NCI-H82 treated with DMSO at 0.1 percent for 48 hours (cell line): ENCODE measurements at regions not wholly inside any gene's neighbourhood (a gene's known extent, or its start where the extent isn't known, plus 50 kb on each side); places are given as distances from the start of the nearest gene placed in this dataset.
"Not testable (repeated sequence)": the region's sequence is repeated elsewhere in the genome, so short reads cannot be mapped to it uniquely, and the experiment has no call there.

ENCODE experiments used
- DNase-seq: peaks from one replicate; lab custom pipeline; 2025; ENCODE audit not compliant: unreplicated experiment; lab: John Stamatoyannopoulos, UW

- no peak for DNase-seq
Observed at GRCh38 chr7:13072014-13072413, 384.6 kb downstream of the ARL4A start.

- DNase-seq: no peak
Observed at GRCh38 chr7:13077466-13077865, 390.0 kb downstream of the ARL4A start.

DNA sequence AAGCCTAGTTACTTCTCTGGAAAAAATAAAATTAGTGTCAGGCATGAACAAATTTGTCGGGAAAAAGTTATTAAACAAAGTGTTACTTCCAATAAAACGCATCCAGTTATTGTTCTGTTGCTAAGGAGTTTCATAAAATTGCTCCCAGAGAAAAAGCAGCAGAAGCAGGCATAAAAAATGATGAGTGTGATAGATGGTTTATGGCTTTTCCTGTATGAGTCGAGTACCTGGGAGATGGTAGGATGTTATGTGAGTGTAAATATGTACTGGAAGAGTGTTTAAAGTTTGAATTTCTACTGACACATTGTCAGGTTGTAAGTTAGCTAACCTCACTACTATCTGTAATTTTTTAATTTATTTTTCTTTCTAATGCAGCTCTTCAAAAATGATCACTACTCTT, 390.7 kb downstream of the ARL4A start:
- no peak for DNase-seq

DNA sequence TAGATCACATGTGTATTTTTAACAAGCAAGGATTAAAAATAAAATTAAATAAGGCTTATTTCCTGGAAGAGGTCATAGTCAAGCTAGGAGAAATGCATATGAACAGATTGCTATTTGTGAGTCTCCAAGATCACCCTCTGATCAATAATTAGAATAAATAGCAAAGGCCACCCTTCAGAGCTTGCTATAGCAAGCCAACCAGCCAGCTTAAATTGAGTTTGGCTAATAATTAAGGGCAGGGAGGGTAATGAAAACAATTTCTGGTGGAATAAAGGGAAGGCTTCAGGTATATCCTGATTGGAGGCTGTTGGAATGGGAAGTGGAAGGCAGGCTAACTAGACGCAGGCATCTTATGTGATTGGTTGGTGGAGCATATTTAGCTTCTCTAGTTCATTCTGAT, 403.5 kb downstream of the ARL4A start:
- DNase-seq: no peak

GRCh38 chr7:13091974-13092707, 404.7 kb downstream of the ARL4A start:
- no peak for DNase-seq

- DNase-seq: no peak
Observed at GRCh38 chr7:13092708-13093005, 405.2 kb downstream of the ARL4A start.

DNA sequence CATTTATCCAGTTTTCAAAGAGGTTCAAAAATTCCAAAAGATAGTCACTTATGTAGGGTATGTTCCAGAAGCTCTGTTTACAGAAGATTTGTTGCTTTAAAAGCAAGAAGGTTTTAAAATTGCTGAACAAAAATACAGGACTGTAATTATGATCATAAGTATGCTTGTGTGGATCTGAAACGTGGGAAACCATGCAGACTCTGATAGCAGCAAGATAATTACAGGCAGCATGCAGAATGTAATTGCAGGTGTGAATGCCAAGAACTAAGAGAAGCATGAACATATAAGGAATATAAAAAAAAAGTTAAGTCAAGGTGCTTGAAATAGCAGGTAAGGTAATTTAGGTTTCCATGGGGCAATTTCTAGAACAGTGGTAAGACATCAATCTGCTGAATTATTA, 405.7 kb downstream of the ARL4A start:
- DNase-seq: no peak

GRCh38 chr7:13097499-13097898, 410.1 kb downstream of the ARL4A start:
- no peak for DNase-seq

DNA sequence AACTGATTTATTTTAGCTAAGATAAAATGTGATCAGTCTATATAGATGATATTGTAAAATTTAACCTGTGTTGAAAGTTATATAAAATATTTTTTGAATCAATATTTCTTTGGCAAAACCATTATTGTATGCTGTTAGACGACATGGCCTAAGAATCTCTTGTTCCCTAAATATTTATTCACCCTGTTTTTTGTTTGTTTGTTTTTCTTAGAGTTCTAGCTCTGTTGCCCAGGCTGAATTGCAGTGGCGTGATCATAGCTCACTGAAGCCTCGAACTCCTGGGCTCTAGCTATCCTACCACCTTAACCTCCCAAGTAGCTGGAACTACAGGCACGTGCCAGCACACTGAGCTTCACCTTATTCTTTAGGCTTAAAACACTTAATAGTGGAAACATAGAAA, 410.7 kb downstream of the ARL4A start:
- no peak for DNase-seq

DNA sequence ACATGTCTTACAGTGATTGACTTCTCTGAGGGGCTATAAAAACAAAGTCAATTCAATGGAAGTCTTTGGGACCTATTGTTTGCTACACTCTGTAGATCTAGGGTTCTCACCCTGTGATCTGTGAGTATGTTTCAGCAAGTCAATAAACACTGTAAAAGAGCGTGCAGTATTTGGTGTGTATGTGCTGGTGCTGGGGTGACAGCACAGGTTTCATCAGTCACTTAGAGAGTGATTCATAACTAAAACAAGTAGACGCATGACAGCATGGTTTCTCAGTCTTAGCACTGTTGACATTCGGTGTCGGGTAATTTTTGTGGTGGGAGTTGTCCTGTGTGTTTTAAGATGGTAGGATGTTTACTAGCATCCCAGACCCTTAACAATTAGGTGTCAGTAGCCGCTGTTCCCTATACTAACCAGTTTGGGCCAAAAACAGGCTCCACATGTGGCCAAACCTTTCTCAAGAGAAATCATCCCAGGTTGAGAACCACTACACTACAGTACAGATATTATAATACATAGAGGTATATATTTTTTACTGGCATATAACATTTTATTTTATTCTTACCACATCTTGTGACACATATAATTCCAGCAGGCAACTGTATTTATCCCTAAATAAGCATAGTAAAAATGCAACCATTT, 411.8 kb downstream of the ARL4A start:
- DNase-seq: no peak

DNA sequence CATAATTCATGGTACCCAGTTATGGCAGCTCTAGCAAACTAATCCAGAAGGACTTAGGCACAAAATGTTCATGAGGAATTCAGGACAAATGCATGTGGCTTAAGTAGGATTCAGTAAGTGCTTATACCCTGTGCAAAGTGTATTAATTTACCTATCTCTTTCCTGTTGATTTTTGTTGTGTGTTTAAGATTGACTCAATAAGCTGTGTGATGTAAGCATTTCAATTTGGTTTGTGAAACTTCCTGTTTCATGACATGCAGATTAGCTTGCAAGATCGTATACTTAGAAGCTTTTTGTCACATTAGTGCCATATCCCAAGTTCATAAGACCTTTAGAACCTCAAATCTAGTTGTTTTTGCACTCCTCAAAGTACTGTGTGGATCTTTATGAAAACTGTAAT, 416.7 kb downstream of the ARL4A start:
- no peak for DNase-seq

- no peak for DNase-seq
Observed at GRCh38 chr7:13105209-13105608, 417.8 kb downstream of the ARL4A start.

DNA sequence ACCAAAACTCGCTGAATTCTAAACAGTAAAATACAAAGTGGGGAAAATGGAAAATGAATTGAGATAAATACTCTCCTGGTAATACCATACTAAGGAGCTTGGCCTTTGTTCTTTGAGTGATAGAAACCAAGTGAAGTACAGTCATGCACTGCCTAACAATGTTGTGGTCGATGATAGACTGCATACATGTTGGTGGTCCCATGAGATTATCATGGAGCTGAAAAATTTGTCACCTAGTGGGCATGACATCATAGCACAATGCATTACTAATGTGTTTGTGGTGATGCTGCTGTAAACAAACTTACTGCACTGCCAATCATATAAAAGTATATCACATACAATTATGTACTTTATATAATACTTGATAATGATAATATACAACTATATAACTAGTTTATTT, 419.1 kb downstream of the ARL4A start:
- DNase-seq: no peak

GRCh38 chr7:13107291-13107690, 419.9 kb downstream of the ARL4A start:
- DNase-seq: no peak

GRCh38 chr7:13108061-13108460, 420.6 kb downstream of the ARL4A start:
- DNase-seq: no peak

DNA sequence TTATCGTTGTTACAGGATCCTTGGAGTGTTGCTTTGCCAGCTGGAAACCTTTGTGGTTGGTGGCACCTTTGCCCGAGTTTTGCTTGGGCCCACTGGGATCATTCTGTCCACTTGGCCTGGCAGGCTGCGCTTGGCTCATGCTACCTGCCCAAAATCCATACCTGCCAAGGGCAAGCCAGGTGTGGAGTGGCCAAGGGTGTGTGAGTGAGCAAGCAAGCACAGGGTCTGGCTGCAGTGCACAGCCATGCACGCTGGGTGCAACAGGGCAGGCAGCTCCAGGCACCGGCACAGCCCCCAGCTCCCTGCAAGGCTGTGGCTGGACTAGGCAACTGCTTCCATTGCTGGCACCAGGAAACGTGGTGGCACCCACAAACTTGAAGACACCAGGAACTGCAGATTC, 421.8 kb downstream of the ARL4A start:
- no peak for DNase-seq

DNA sequence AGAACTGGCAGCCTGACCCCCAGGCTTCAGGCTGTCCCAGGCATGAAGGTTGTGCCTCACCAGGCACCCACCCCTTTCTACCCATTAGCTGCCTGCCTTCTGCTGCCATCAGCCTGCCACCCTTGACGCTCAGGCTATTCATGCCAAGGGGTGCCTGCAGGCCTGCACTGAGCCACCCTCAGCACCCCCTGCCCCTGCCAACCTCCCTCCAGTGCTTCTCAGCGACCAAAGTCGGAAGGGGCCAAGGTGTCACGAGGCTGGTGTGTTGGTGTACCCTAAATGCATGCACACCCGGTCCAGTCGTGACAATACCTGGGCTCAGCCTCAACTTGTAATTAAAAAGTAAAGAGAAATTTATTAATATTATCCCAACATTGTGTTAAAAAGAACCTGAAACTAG, 422.7 kb downstream of the ARL4A start:
- no peak for DNase-seq

- DNase-seq: no peak
Observed at GRCh38 chr7:13111230-13111629, 423.8 kb downstream of the ARL4A start.

GRCh38 chr7:13114240-13114639, 426.8 kb downstream of the ARL4A start:
- not testable (repeated sequence) for DNase-seq

GRCh38 chr7:13115157-13115772, 427.8 kb downstream of the ARL4A start:
- peak; percentile 8 for DNase-seq

DNA sequence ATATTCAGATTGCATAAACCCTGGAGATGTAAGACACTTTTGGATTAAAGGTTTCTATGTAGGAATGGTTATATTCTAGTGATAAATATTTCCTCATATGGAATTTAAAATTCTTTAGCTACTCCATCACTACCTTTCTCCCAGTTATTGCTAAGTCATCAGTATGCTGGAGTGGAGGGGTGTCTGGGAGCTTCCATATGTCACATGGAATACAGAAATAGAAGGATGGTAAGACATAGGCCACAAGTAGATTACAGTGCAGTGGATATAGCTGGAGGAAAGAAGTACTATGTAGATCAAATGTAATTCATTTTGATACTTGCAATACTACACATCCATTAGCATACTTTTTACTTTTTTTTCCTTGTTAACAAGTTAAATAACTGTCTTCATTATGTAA, 428.4 kb downstream of the ARL4A start:
- peak; percentile 31 for DNase-seq

- no peak for DNase-seq
Observed at GRCh38 chr7:13117103-13117502, 429.7 kb downstream of the ARL4A start.

GRCh38 chr7:13117592-13117991, 430.2 kb downstream of the ARL4A start:
- no peak for DNase-seq
